ENCODE measurements at regions not wholly inside any gene's neighbourhood (a gene's known extent, or its start where the extent isn't known, plus 50 kb on each side); places are given as distances from the start of the nearest gene placed in this dataset.
"Not testable (repeated sequence)": the region's sequence is repeated elsewhere in the genome, so short reads cannot be mapped to it uniquely, and the experiment has no call there.

- no peak for DNase-seq (ENCODE audit: low read depth in 4 of 4, low spot score in 3 of 4)
These were observed 51.6 kb upstream of the MPP7 start for GRCh38 chr10:28354511-28354910.

GRCh38 chr10:28355376-28355775 lies 52.5 kb upstream of the MPP7 start:
- DNase-seq (ENCODE audit: low read depth in 4 of 4, low spot score in 3 of 4) = no peak

- no peak for DNase-seq (ENCODE audit: low read depth in 4 of 4, low spot score in 3 of 4)
These were observed 56.5 kb upstream of the MPP7 start for GRCh38 chr10:28359334-28359733.

GRCh38 chr10:28360175-28360574 lies 57.3 kb upstream of the MPP7 start:
- no peak for DNase-seq (ENCODE audit: low read depth in 4 of 4, low spot score in 3 of 4)

GRCh38 chr10:28363376-28363775 lies 60.5 kb upstream of the MPP7 start:
- DNase-seq (ENCODE audit: low read depth in 4 of 4, low spot score in 3 of 4) = no peak

- DNase-seq (ENCODE audit: low read depth in 4 of 4, low spot score in 3 of 4) = no peak
These were observed 63.0 kb upstream of the MPP7 start for GRCh38 chr10:28365840-28366239.

- DNase-seq (ENCODE audit: low read depth in 4 of 4, low spot score in 3 of 4) = no peak
These were observed 64.1 kb upstream of the MPP7 start for GRCh38 chr10:28366994-28367393.

- no peak for DNase-seq (ENCODE audit: low read depth in 4 of 4, low spot score in 3 of 4)
These were observed 64.5 kb upstream of the MPP7 start for GRCh38 chr10:28367413-28367812.

GRCh38 chr10:28367929-28368484 lies 65.1 kb upstream of the MPP7 start:
- no peak for DNase-seq (ENCODE audit: low read depth in 4 of 4, low spot score in 3 of 4)

GRCh38 chr10:28370107-28370835 lies 67.4 kb upstream of the MPP7 start:
- DNase-seq (ENCODE audit: low read depth in 4 of 4, low spot score in 3 of 4) = no peak

GRCh38 chr10:28371638-28372037 lies 68.8 kb upstream of the MPP7 start:
- DNase-seq (ENCODE audit: low read depth in 4 of 4, low spot score in 3 of 4) = not testable (repeated sequence)

GRCh38 chr10:28374036-28374435 lies 71.2 kb upstream of the MPP7 start:
- no peak for DNase-seq (ENCODE audit: low read depth in 4 of 4, low spot score in 3 of 4)

GRCh38 chr10:28375399-28376354 lies 72.8 kb upstream of the MPP7 start:
- DNase-seq (ENCODE audit: low read depth in 4 of 4, low spot score in 3 of 4) = no peak

GRCh38 chr10:28378986-28379585 lies 76.2 kb upstream of the MPP7 start:
- DNase-seq (ENCODE audit: low read depth in 4 of 4, low spot score in 3 of 4) = no peak

- DNase-seq (ENCODE audit: low read depth in 4 of 4, low spot score in 3 of 4) = no peak
These were observed 78.6 kb upstream of the MPP7 start for GRCh38 chr10:28381466-28381865.

GRCh38 chr10:28381903-28382347 lies 79.1 kb upstream of the MPP7 start:
- DNase-seq (ENCODE audit: low read depth in 4 of 4, low spot score in 3 of 4) = peak; percentile 68 to 77 (median 72)

- DNase-seq (ENCODE audit: low read depth in 4 of 4, low spot score in 3 of 4) = no peak
These were observed 79.8 kb upstream of the MPP7 start for GRCh38 chr10:28382525-28383269.

- DNase-seq (ENCODE audit: low read depth in 4 of 4, low spot score in 3 of 4) = no peak
These were observed 81.7 kb upstream of the MPP7 start for GRCh38 chr10:28384557-28384956.

GRCh38 chr10:28385748-28386502 lies 83.1 kb upstream of the MPP7 start:
- DNase-seq (ENCODE audit: low read depth in 4 of 4, low spot score in 3 of 4) = no peak

GRCh38 chr10:28386503-28386868 lies 83.6 kb upstream of the MPP7 start:
- DNase-seq (ENCODE audit: low read depth in 4 of 4, low spot score in 3 of 4) = no peak
